GM23338 (cell line): ENCODE measurements at regions not wholly inside any gene's neighbourhood (a gene's known extent, or its start where the extent isn't known, plus 50 kb on each side); places are given as distances from the start of the nearest gene placed in this dataset.

ENCODE experiments used
- ATAC-seq: fragments of 200-7000 bp; cut with Tn5 transposase; 3 replicates; pipeline ENCODE4 v1.9.1; 2020
- DNase-seq: peaks from one replicate; pipeline ENCODE4 v3.0.0-alpha.2; 2015; ENCODE audit warnings: low spot score
- H2AFZ ChIP-seq: fragments of 200-600 bp; sonication (generic); 2 replicates; pipeline ENCODE4 v1.8.0; 2016; ENCODE audit warnings: antibody characterized with exemption, mild to moderate bottlenecking, moderate library complexity
- H3F3A ChIP-seq: fragments of 200-600 bp; sonication (generic); replicated peaks from 2 replicates; pipeline ENCODE4 v1.8.0; 2017; ENCODE audit warnings: antibody characterized with exemption, mixed run types, low read depth
- H3K27ac ChIP-seq: fragments of 200-600 bp; sonication (generic); 2 replicates; pipeline ENCODE4 v1.6.1; 2016; ENCODE audit warnings: low read depth
- H3K27me3 ChIP-seq: fragments of 200-600 bp; sonication (generic); 2 replicates; pipeline ENCODE4 v1.8.0; 2016; ENCODE audit warnings: mild to moderate bottlenecking, mixed run types, moderate library complexity; ENCODE audit not compliant: insufficient read depth
- H3K36me3 ChIP-seq: fragments of 200-600 bp; sonication (generic); 2 replicates; pipeline ENCODE4 v1.8.0; 2016; ENCODE audit warnings: mild to moderate bottlenecking; ENCODE audit not compliant: insufficient read depth
- H3K4me1 ChIP-seq: fragments of 200-600 bp; sonication (generic); 2 replicates; pipeline ENCODE4 v1.8.0; 2016; ENCODE audit warnings: mild to moderate bottlenecking, moderate library complexity; ENCODE audit not compliant: insufficient read depth
- H3K4me2 ChIP-seq: fragments of 200-600 bp; sonication (generic); 2 replicates; pipeline ENCODE4 v1.7.1; 2017; ENCODE audit warnings: mixed run types
- H3K4me3 ChIP-seq: fragments of 200-600 bp; sonication (generic); 2 replicates; pipeline ENCODE4 v1.6.1; 2016; ENCODE audit warnings: mixed run types
- H3K79me2 ChIP-seq: fragments of 200-600 bp; sonication (generic); replicated peaks from 2 replicates; pipeline ENCODE4 v1.8.0; 2017; ENCODE audit warnings: mild to moderate bottlenecking; ENCODE audit not compliant: insufficient read depth
- H3K9me2 ChIP-seq: fragments of 200-600 bp; sonication (generic); 2 replicates; pipeline ENCODE4 v1.8.0; 2017; ENCODE audit not compliant: insufficient read depth
- H4K20me1 ChIP-seq: fragments of 200-600 bp; sonication (generic); replicated peaks from 2 replicates; pipeline ENCODE4 v1.8.0; 2017; ENCODE audit warnings: mild to moderate bottlenecking; ENCODE audit not compliant: insufficient read depth
- H3K27ac Mint-ChIP-seq: 2 replicates; pipeline ENCODE4 v1.8.0; 2020; ENCODE audit warnings: inconsistent platforms, mild to moderate bottlenecking, moderate library complexity, mixed read lengths
- H3K27me3 Mint-ChIP-seq: 3 replicates; pipeline ENCODE4 v1.8.0; 2022; ENCODE audit warnings: low read depth, mild to moderate bottlenecking, moderate library complexity, mixed read lengths, inconsistent platforms; ENCODE audit not compliant: insufficient read depth, poor library complexity
- H3K36me3 Mint-ChIP-seq: 3 replicates; pipeline ENCODE4 v1.8.0; 2021; ENCODE audit warnings: low read depth, mild to moderate bottlenecking, inconsistent platforms, moderate library complexity, mixed read lengths
- H3K4me1 Mint-ChIP-seq: 3 replicates; pipeline ENCODE4 v1.8.0; 2020; ENCODE audit warnings: mild to moderate bottlenecking, inconsistent platforms, mixed read lengths
- H3K4me3 Mint-ChIP-seq: 3 replicates; pipeline ENCODE4 v1.8.0; 2021; ENCODE audit warnings: moderate library complexity, mild to moderate bottlenecking, inconsistent platforms, mixed read lengths
- H3K9me3 Mint-ChIP-seq: 3 replicates; pipeline ENCODE4 v1.8.0; 2020; ENCODE audit warnings: moderate library complexity, mild to moderate bottlenecking, inconsistent platforms, mixed read lengths
- CREB1 ChIP-seq: fragments of 250-450 bp; sonication (Bioruptor Pico); IDR thresholded peaks from 2 replicates; pipeline ENCODE4 v1.5.0; 2020; ENCODE audit warnings: low read depth, mild to moderate bottlenecking, moderate library complexity
- CTCF ChIP-seq, 2 experiments: fragments of 200-600 bp in 1 of 2; sonication (generic) in 1 of 2; conservative IDR thresholded peaks; 2 replicates each; pipeline versions ENCODE4 v1.5.1 to v1.6.1; 2016 to 2017; ENCODE audit warnings: antibody characterized with exemption in 2 of 2, low read depth in 2 of 2, mild to moderate bottlenecking in 2 of 2, moderate library complexity in 1 of 2
- ETS1 ChIP-seq: IDR thresholded peaks from 2 replicates; pipeline ENCODE4 v1.6.1; 2016; ENCODE audit warnings: antibody characterized with exemption
- EZH2 ChIP-seq: fragments of 200-600 bp; sonication (generic); IDR thresholded peaks from one replicate; pipeline ENCODE4 v1.8.0; 2017; ENCODE audit warnings: antibody characterized with exemption, mild to moderate bottlenecking, low read depth; ENCODE audit not compliant: unreplicated experiment
- EZH2phosphoT487 ChIP-seq: fragments of 200-600 bp; sonication (generic); IDR thresholded peaks from one replicate; pipeline ENCODE4 v1.8.1; 2018; ENCODE audit warnings: antibody characterized with exemption; ENCODE audit not compliant: unreplicated experiment
- JUNB ChIP-seq: IDR thresholded peaks from one replicate; pipeline ENCODE4 v1.6.1; 2016; ENCODE audit warnings: antibody characterized with exemption; ENCODE audit not compliant: unreplicated experiment
- NANOG ChIP-seq: IDR thresholded peaks from 2 replicates; pipeline ENCODE4 v1.6.1; 2016; ENCODE audit warnings: antibody characterized with exemption, borderline replicate concordance
- POLR2AphosphoS5 ChIP-seq: IDR thresholded peaks from 2 replicates; pipeline ENCODE4 v1.6.1; 2016; ENCODE audit warnings: antibody characterized with exemption, low read depth
- REST ChIP-seq: IDR thresholded peaks from one replicate; pipeline ENCODE4 v1.6.1; 2018; ENCODE audit warnings: antibody characterized with exemption; ENCODE audit not compliant: unreplicated experiment
- STAT1 ChIP-seq: IDR thresholded peaks from one replicate; pipeline ENCODE4 v1.6.1; 2016; ENCODE audit warnings: antibody characterized with exemption; ENCODE audit not compliant: unreplicated experiment
- ZNF331 ChIP-seq: fragments of 250-450 bp; sonication (Bioruptor Pico); IDR thresholded peaks from 2 replicates; pipeline ENCODE4 v1.5.0; 2020; ENCODE audit warnings: low read depth, mild to moderate bottlenecking, moderate library complexity
- ZNF462 ChIP-seq: fragments of 250-450 bp; sonication (Bioruptor Pico); IDR thresholded peaks from 2 replicates; pipeline ENCODE4 v1.5.0; 2020; ENCODE audit warnings: mild to moderate bottlenecking, moderate library complexity

GRCh38 chr2:78237704-78238103, 715.5 kb upstream of the LRRTM4 start:
- Mint-ChIP-seq H3K9me3 (no peaks in the 10 kb centered on the region), H3K36me3 (no peaks in the 10 kb centered on the region), H3K4me3 (no peak overlapping the region), H3K27ac (no peak overlapping the region), H3K27me3 (no peaks in the 10 kb centered on the region), H3K4me1 (no peaks in the 10 kb centered on the region)
- no peaks in the 10 kb centered on the region for H3K79me2 ChIP-seq
- H4K20me1 ChIP-seq, result no peaks in the 10 kb centered on the region
- TF ChIP-seq ZNF462 (CRISPR knock-in tag) (no peak), CTCF (conservative IDR thresholded peaks at IDR 0.05; ENCODE audit: low read depth in 2 of 2) (no peak), POLR2AphosphoS5 (no peak), NANOG (no peak), ETS1 (no peak), JUNB (no peak), CREB1 (CRISPR knock-in tag) (no peak), EZH2phosphoT487 (no peak), REST (no peak), EZH2 (no peak), STAT1 (no peak), ZNF331 (CRISPR knock-in tag) (no peak)
- H3K4me1 ChIP-seq, result no peaks in the 10 kb centered on the region
- no peaks in the 10 kb centered on the region for H3K9me2 ChIP-seq
- H3K4me2 ChIP-seq, result no peak overlapping the region
- no peak for ATAC-seq
- no peaks in the 10 kb centered on the region for H3K36me3 ChIP-seq
- no peaks in the 10 kb centered on the region for H3F3A ChIP-seq
- no peak overlapping the region for H3K27ac ChIP-seq
- no peak overlapping the region for H3K4me3 ChIP-seq
- no peaks in the 10 kb centered on the region for H3K27me3 ChIP-seq
- H2AFZ ChIP-seq, result no peak overlapping the region
- DNase-seq, result no peak
